WTC11 (cell line): ENCODE measurements at regions not wholly inside any gene's neighbourhood (a gene's known extent, or its start where the extent isn't known, plus 50 kb on each side); places are given as distances from the start of the nearest gene placed in this dataset.

Source experiments
- ATAC-seq: fragments of 200-7000 bp; cut with Tn5 transposase; 2 replicates; pipeline ENCODE4 v1.10.0; 2021; ENCODE audit warnings: mild to moderate bottlenecking, moderate library complexity
- CTCF ChIA-PET: fragments of 300-600 bp; sonication (Branson Sonifier 250); formaldehyde crosslinking; loops from one replicate; lab custom pipeline; 2021; ENCODE audit warnings: antibody characterized with exemption; lab: Charles Lee
- POLR2A ChIA-PET: fragments of 350-600 bp; sonication (Branson Sonifier 250); formaldehyde crosslinking; loops from one replicate; lab custom pipeline; 2021; ENCODE audit warnings: antibody characterized with exemption; lab: Charles Lee
- DNase-seq: peaks from one replicate; pipeline ENCODE4 v3.0.0; 2021; ENCODE audit warnings: low spot score
- H3K27ac Mint-ChIP-seq: 2 replicates; pipeline ENCODE4 v1.8.0; 2021; ENCODE audit warnings: mixed read lengths
- H3K27me3 Mint-ChIP-seq: 2 replicates; pipeline ENCODE4 v1.8.0; 2021; ENCODE audit warnings: low read depth, mild to moderate bottlenecking, moderate library complexity, mixed read lengths
- H3K36me3 Mint-ChIP-seq: 2 replicates; pipeline ENCODE4 v1.8.0; 2021; ENCODE audit warnings: mixed read lengths
- H3K4me1 Mint-ChIP-seq: 2 replicates; pipeline ENCODE4 v1.8.0; 2022; ENCODE audit warnings: mixed read lengths
- H3K4me3 Mint-ChIP-seq: 2 replicates; pipeline ENCODE4 v1.8.0; 2021; ENCODE audit warnings: mild to moderate bottlenecking, moderate library complexity, mixed read lengths
- H3K9me3 Mint-ChIP-seq: 2 replicates; pipeline ENCODE4 v1.8.0; 2021; ENCODE audit warnings: mixed read lengths
- CBFB ChIP-seq: sonication (generic); formaldehyde crosslinking; IDR thresholded peaks from 2 replicates; pipeline ENCODE4 v1.8.1; 2022; ENCODE audit warnings: mild to moderate bottlenecking, low read depth, missing genetic modification reagents
- ELF4 ChIP-seq: sonication (generic); formaldehyde crosslinking; IDR thresholded peaks from 2 replicates; pipeline ENCODE4 v1.8.1; 2022; ENCODE audit warnings: low read depth, mild to moderate bottlenecking, moderate library complexity, missing genetic modification reagents
- EMX1 ChIP-seq: fragments of 250-450 bp; sonication (Bioruptor Pico); IDR thresholded peaks from 2 replicates; pipeline ENCODE4 v1.8.0; 2021; ENCODE audit warnings: mild to moderate bottlenecking
- JUN ChIP-seq: sonication (generic); formaldehyde crosslinking; IDR thresholded peaks from 2 replicates; pipeline ENCODE4 v1.8.0; 2023; ENCODE audit warnings: mild to moderate bottlenecking, missing genetic modification reagents
- KAT7 ChIP-seq: sonication (generic); formaldehyde crosslinking; IDR thresholded peaks from 2 replicates; pipeline ENCODE4 v1.8.1; 2023; ENCODE audit warnings: missing genetic modification reagents, mild to moderate bottlenecking, borderline replicate concordance
- NR2C2 ChIP-seq: sonication (generic); formaldehyde crosslinking; IDR thresholded peaks from 2 replicates; pipeline ENCODE4 v1.8.0; 2022; ENCODE audit warnings: mild to moderate bottlenecking, missing genetic modification reagents
- PRRX2 ChIP-seq: fragments of 250-450 bp; sonication (Bioruptor Pico); IDR thresholded peaks from 2 replicates; pipeline ENCODE4 v1.8.0; 2021; ENCODE audit warnings: mild to moderate bottlenecking
- TEAD1 ChIP-seq: sonication (generic); formaldehyde crosslinking; IDR thresholded peaks from 2 replicates; pipeline ENCODE4 v1.8.0; 2022; ENCODE audit warnings: mild to moderate bottlenecking, missing genetic modification reagents
- TEAD4 ChIP-seq: sonication (generic); formaldehyde crosslinking; IDR thresholded peaks from 2 replicates; pipeline ENCODE4 v1.8.0; 2022; ENCODE audit warnings: mild to moderate bottlenecking, missing genetic modification reagents
- TP53 ChIP-seq: sonication (generic); formaldehyde crosslinking; IDR thresholded peaks from 2 replicates; pipeline ENCODE4 v1.8.1; 2023; ENCODE audit warnings: mild to moderate bottlenecking, missing genetic modification reagents
- ZBTB21 ChIP-seq: sonication (generic); formaldehyde crosslinking; IDR thresholded peaks from 2 replicates; pipeline ENCODE4 v1.8.1; 2023; ENCODE audit warnings: mild to moderate bottlenecking, missing genetic modification reagents, borderline replicate concordance
- ZNF219 ChIP-seq: sonication (generic); formaldehyde crosslinking; IDR thresholded peaks from 2 replicates; pipeline ENCODE4 v1.8.0; 2023; ENCODE audit warnings: missing genetic modification reagents, mild to moderate bottlenecking, borderline replicate concordance
- TF ChIP-seq, protein P1 (sequence below): sonication (generic); formaldehyde crosslinking; IDR thresholded peaks from 2 replicates; pipeline ENCODE4 v1.8.0; 2022; ENCODE audit warnings: mild to moderate bottlenecking, missing genetic modification reagents
- TF ChIP-seq, protein P2 (sequence below): sonication (generic); formaldehyde crosslinking; IDR thresholded peaks from 2 replicates; pipeline ENCODE4 v1.8.0; 2022; ENCODE audit warnings: mild to moderate bottlenecking, missing genetic modification reagents
- TF ChIP-seq, protein P3 (sequence below): sonication (generic); formaldehyde crosslinking; IDR thresholded peaks from 2 replicates; pipeline ENCODE4 v1.8.0; 2022; ENCODE audit warnings: missing genetic modification reagents
- TF ChIP-seq, protein P4 (sequence below): sonication (generic); formaldehyde crosslinking; IDR thresholded peaks from 2 replicates; pipeline ENCODE4 v1.8.1; 2023; ENCODE audit warnings: mild to moderate bottlenecking, missing genetic modification reagents, borderline replicate concordance
- TF ChIP-seq, protein P5 (sequence below): sonication (generic); formaldehyde crosslinking; IDR thresholded peaks from 2 replicates; pipeline ENCODE4 v1.8.1; 2022; ENCODE audit warnings: low read depth, mild to moderate bottlenecking, moderate library complexity, missing genetic modification reagents, borderline replicate concordance
- TF ChIP-seq, protein P6 (sequence below): fragments of 250-450 bp; sonication (Bioruptor Pico); IDR thresholded peaks from 2 replicates; pipeline ENCODE4 v1.8.0; 2021; ENCODE audit warnings: mild to moderate bottlenecking
- TF ChIP-seq, protein P7 (sequence below): sonication (generic); formaldehyde crosslinking; IDR thresholded peaks from 2 replicates; pipeline ENCODE4 v1.8.1; 2023; ENCODE audit warnings: mild to moderate bottlenecking, missing genetic modification reagents

DNA sequence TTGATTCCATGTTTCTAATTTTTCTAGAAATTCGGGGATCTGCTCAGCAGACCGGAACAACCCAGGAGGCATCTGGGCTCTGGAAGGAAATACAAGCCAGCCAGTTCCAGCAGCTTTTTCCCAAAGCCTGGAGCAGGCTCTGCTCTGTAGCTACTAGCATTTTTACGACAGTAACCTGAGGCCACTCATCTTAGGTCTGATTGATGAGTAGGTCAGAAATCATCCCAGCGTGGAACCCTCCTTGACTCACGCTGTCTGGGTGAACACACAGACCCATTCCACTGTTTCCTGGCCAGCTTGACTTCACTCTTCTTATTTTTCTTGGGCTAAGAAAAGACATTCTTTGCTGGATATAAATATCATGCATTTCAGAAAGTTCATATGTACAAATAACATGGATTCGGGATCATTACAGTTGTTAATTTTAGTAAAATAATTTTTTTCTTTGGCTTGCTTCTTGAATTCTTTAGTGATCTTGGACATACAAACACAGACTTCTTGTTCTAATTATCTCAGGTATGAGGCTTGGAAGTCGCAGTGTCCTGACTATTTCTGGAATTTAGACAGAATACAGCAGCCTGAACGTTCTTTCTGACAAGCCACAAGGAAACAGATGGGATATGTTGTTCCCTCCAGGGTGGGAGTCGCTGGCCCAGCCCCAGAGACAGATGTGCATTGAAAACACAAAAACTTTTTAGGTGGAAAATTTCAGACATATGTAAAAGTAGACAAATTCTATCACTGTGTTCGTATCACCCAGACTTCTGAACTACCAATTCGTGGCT lies 54.6 kb upstream of the PITRM1 start:
- no peak overlapping the region for H3K27ac Mint-ChIP-seq

DNA sequence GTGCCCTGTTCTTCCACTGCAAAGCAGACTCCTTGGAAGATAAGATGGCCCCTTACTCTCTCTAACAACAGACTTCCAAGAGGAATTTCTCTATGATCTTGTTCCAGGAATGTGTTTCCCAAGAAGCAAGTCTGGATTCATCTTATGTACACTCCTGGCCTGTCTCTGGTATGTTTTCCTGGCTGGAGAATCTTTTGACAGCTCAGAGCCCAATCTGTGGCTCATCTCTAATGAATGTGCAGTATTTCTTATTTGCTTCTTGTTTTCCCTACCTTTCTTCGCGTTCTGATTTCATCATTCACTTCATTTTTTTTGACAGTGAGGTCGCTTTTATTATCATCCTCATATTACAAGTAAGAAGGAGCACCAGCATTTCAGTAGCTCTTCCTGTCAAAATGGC lies 53.0 kb upstream of the PITRM1 start:
- DNase-seq = no peak
- Mint-ChIP-seq H3K27me3 (no peaks in the 10 kb centered on the region), H3K4me1 (no peaks in the 10 kb centered on the region), H3K27ac (no peak overlapping the region), H3K4me3 (no peak overlapping the region), H3K9me3 (no peaks in the 10 kb centered on the region), H3K36me3 (no peaks in the 10 kb centered on the region)
- ChIA-PET CTCF (no interaction called here), POLR2A (no interaction called here)
- TF ChIP-seq, protein P1, sequence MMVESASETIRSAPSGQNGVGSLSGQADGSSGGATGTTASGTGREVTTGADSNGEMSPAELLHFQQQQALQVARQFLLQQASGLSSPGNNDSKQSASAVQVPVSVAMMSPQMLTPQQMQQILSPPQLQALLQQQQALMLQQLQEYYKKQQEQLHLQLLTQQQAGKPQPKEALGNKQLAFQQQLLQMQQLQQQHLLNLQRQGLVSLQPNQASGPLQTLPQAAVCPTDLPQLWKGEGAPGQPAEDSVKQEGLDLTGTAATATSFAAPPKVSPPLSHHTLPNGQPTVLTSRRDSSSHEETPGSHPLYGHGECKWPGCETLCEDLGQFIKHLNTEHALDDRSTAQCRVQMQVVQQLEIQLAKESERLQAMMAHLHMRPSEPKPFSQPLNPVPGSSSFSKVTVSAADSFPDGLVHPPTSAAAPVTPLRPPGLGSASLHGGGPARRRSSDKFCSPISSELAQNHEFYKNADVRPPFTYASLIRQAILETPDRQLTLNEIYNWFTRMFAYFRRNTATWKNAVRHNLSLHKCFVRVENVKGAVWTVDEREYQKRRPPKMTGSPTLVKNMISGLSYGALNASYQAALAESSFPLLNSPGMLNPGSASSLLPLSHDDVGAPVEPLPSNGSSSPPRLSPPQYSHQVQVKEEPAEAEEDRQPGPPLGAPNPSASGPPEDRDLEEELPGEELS (CRISPR knock-in tag) = no peak
- TF ChIP-seq KAT7 = no peak
- no peak for TF ChIP-seq CBFB (CRISPR knock-in tag)
- TF ChIP-seq TEAD1 (CRISPR knock-in tag) = no peak
- TF ChIP-seq, protein P2, sequence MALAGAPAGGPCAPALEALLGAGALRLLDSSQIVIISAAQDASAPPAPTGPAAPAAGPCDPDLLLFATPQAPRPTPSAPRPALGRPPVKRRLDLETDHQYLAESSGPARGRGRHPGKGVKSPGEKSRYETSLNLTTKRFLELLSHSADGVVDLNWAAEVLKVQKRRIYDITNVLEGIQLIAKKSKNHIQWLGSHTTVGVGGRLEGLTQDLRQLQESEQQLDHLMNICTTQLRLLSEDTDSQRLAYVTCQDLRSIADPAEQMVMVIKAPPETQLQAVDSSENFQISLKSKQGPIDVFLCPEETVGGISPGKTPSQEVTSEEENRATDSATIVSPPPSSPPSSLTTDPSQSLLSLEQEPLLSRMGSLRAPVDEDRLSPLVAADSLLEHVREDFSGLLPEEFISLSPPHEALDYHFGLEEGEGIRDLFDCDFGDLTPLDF = no peak
- no peak for TF ChIP-seq NR2C2
- TF ChIP-seq, protein P3, sequence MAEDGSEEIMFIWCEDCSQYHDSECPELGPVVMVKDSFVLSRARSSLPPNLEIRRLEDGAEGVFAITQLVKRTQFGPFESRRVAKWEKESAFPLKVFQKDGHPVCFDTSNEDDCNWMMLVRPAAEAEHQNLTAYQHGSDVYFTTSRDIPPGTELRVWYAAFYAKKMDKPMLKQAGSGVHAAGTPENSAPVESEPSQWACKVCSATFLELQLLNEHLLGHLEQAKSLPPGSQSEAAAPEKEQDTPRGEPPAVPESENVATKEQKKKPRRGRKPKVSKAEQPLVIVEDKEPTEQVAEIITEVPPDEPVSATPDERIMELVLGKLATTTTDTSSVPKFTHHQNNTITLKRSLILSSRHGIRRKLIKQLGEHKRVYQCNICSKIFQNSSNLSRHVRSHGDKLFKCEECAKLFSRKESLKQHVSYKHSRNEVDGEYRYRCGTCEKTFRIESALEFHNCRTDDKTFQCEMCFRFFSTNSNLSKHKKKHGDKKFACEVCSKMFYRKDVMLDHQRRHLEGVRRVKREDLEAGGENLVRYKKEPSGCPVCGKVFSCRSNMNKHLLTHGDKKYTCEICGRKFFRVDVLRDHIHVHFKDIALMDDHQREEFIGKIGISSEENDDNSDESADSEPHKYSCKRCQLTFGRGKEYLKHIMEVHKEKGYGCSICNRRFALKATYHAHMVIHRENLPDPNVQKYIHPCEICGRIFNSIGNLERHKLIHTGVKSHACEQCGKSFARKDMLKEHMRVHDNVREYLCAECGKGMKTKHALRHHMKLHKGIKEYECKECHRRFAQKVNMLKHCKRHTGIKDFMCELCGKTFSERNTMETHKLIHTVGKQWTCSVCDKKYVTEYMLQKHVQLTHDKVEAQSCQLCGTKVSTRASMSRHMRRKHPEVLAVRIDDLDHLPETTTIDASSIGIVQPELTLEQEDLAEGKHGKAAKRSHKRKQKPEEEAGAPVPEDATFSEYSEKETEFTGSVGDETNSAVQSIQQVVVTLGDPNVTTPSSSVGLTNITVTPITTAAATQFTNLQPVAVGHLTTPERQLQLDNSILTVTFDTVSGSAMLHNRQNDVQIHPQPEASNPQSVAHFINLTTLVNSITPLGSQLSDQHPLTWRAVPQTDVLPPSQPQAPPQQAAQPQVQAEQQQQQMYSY (CRISPR knock-in tag) = no peak
- no peak for TF ChIP-seq TEAD4
- TF ChIP-seq TP53 (CRISPR knock-in tag) = no peak
- TF ChIP-seq ELF4 = no peak
- no peak for TF ChIP-seq ZBTB21 (CRISPR knock-in tag)
- TF ChIP-seq, protein P4, sequence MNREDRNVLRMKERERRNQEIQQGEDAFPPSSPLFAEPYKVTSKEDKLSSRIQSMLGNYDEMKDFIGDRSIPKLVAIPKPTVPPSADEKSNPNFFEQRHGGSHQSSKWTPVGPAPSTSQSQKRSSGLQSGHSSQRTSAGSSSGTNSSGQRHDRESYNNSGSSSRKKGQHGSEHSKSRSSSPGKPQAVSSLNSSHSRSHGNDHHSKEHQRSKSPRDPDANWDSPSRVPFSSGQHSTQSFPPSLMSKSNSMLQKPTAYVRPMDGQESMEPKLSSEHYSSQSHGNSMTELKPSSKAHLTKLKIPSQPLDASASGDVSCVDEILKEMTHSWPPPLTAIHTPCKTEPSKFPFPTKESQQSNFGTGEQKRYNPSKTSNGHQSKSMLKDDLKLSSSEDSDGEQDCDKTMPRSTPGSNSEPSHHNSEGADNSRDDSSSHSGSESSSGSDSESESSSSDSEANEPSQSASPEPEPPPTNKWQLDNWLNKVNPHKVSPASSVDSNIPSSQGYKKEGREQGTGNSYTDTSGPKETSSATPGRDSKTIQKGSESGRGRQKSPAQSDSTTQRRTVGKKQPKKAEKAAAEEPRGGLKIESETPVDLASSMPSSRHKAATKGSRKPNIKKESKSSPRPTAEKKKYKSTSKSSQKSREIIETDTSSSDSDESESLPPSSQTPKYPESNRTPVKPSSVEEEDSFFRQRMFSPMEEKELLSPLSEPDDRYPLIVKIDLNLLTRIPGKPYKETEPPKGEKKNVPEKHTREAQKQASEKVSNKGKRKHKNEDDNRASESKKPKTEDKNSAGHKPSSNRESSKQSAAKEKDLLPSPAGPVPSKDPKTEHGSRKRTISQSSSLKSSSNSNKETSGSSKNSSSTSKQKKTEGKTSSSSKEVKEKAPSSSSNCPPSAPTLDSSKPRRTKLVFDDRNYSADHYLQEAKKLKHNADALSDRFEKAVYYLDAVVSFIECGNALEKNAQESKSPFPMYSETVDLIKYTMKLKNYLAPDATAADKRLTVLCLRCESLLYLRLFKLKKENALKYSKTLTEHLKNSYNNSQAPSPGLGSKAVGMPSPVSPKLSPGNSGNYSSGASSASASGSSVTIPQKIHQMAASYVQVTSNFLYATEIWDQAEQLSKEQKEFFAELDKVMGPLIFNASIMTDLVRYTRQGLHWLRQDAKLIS = no peak
- TF ChIP-seq EMX1 (CRISPR knock-in tag) = no peak
- TF ChIP-seq, protein P5, sequence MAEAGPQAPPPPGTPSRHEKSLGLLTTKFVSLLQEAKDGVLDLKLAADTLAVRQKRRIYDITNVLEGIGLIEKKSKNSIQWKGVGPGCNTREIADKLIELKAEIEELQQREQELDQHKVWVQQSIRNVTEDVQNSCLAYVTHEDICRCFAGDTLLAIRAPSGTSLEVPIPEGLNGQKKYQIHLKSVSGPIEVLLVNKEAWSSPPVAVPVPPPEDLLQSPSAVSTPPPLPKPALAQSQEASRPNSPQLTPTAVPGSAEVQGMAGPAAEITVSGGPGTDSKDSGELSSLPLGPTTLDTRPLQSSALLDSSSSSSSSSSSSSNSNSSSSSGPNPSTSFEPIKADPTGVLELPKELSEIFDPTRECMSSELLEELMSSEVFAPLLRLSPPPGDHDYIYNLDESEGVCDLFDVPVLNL = no peak
- no peak for TF ChIP-seq PRRX2
- ATAC-seq = no peak

More for the DNA sequence above, 54.6 kb upstream of the PITRM1 start:
- no peak for ATAC-seq
- Mint-ChIP-seq H3K9me3 (no peaks in the 10 kb centered on the region), H3K4me1 (0 out of 2 replicates have a peak, but pooled peaks cover 3% of the 10 kb centered on the region), H3K36me3 (no peaks in the 10 kb centered on the region), H3K27me3 (no peaks in the 10 kb centered on the region), H3K4me3 (no peak overlapping the region)
- no peak for DNase-seq
- CTCF ChIA-PET = no interaction called here
- POLR2A ChIA-PET = no interaction called here
- TF ChIP-seq ZNF219 (CRISPR knock-in tag) (no peak), JUN (CRISPR knock-in tag) (no peak)
- TF ChIP-seq, protein P6, sequence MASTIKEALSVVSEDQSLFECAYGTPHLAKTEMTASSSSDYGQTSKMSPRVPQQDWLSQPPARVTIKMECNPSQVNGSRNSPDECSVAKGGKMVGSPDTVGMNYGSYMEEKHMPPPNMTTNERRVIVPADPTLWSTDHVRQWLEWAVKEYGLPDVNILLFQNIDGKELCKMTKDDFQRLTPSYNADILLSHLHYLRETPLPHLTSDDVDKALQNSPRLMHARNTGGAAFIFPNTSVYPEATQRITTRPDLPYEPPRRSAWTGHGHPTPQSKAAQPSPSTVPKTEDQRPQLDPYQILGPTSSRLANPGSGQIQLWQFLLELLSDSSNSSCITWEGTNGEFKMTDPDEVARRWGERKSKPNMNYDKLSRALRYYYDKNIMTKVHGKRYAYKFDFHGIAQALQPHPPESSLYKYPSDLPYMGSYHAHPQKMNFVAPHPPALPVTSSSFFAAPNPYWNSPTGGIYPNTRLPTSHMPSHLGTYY = no peak
- TF ChIP-seq, protein P7, sequence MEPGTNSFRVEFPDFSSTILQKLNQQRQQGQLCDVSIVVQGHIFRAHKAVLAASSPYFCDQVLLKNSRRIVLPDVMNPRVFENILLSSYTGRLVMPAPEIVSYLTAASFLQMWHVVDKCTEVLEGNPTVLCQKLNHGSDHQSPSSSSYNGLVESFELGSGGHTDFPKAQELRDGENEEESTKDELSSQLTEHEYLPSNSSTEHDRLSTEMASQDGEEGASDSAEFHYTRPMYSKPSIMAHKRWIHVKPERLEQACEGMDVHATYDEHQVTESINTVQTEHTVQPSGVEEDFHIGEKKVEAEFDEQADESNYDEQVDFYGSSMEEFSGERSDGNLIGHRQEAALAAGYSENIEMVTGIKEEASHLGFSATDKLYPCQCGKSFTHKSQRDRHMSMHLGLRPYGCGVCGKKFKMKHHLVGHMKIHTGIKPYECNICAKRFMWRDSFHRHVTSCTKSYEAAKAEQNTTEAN (CRISPR knock-in tag) = no peak
